Prostate gland (tissue), 2 donors: ENCODE measurements at regions not wholly inside any gene's neighbourhood (a gene's known extent, or its start where the extent isn't known, plus 50 kb on each side); places are given as distances from the start of the nearest gene placed in this dataset.

Source experiments
- CTCF ChIP-seq, 4 experiments: fragments of 200-600 bp in 2 of 4; fragments of 450-650 bp in 2 of 4; sonication (generic) in 2 of 4; IDR thresholded peaks; 1 replicate in 3 of 4; 2 replicates in 1 of 4; pipeline ENCODE4 v1.5.1; 2016 to 2019; ENCODE audit warnings: antibody characterized with exemption in 4 of 4, mild to moderate bottlenecking in 2 of 4, moderate library complexity in 2 of 4
- POLR2A ChIP-seq: fragments of 450-650 bp; IDR thresholded peaks from one replicate; pipeline ENCODE4 v1.6.1; 2016; ENCODE audit warnings: antibody characterized with exemption, mild to moderate bottlenecking

- TF ChIP-seq CTCF (IDR thresholded peaks at IDR 0.05) = no peak
- TF ChIP-seq POLR2A = no peak
Measured at GRCh38 chr1:198849093-198849492, 210.3 kb downstream of the PTPRC start.
